Activated CD8-positive, alpha-beta T cell treated with anti-CD3 and anti-CD28 coated beads for 36 hours (primary cell): ENCODE measurements at regions not wholly inside any gene's neighbourhood (a gene's known extent, or its start where the extent isn't known, plus 50 kb on each side); places are given as distances from the start of the nearest gene placed in this dataset.

Experiments
- ATAC-seq: fragments of 200-7000 bp; cut with Tn5 transposase; one replicate; pipeline ENCODE4 v1.10.0; 2021; ENCODE audit warnings: mild to moderate bottlenecking, moderate library complexity
- CTCF ChIA-PET: fragments of 350-600 bp; sonication (Branson Sonifier 250); formaldehyde crosslinking; loops from one replicate; lab custom pipeline; 2021; ENCODE audit warnings: antibody characterized with exemption; lab: Charles Lee
- POLR2A ChIA-PET: fragments of 350-600 bp; sonication (Branson Sonifier 250); formaldehyde crosslinking; loops from one replicate; lab custom pipeline; 2021; ENCODE audit warnings: antibody characterized with exemption; lab: Charles Lee
- DNase-seq: peaks from one replicate; pipeline ENCODE4 v3.0.0-alpha.2; 2020
- H3K27ac Mint-ChIP-seq: one replicate; pipeline ENCODE4 v1.8.0; 2021; ENCODE audit warnings: mild to moderate bottlenecking, mixed read lengths
- H3K27me3 Mint-ChIP-seq: one replicate; pipeline ENCODE4 v1.8.0; 2021; ENCODE audit warnings: mixed read lengths
- H3K36me3 Mint-ChIP-seq: one replicate; pipeline ENCODE4 v1.8.0; 2021; ENCODE audit warnings: low read depth, mixed read lengths
- H3K4me1 Mint-ChIP-seq: one replicate; pipeline ENCODE4 v1.8.0; 2021; ENCODE audit warnings: low read depth, mixed read lengths
- H3K4me3 Mint-ChIP-seq: one replicate; pipeline ENCODE4 v1.8.0; 2021; ENCODE audit warnings: mild to moderate bottlenecking, moderate library complexity, mixed read lengths
- H3K9me3 Mint-ChIP-seq: one replicate; pipeline ENCODE4 v1.8.0; 2021; ENCODE audit warnings: mixed read lengths
- CTCF ChIP-seq: fragments of 200-600 bp; IDR thresholded peaks from one replicate; pipeline ENCODE4 v1.8.0; 2022; ENCODE audit warnings: antibody characterized with exemption, mild to moderate bottlenecking
- intact Hi-C: fragments of 100-400 bp; cut with micrococcal nuclease; formaldehyde crosslinking; loops from one replicate; pipeline ENCODE4 v1.10.0; 2022

DNA sequence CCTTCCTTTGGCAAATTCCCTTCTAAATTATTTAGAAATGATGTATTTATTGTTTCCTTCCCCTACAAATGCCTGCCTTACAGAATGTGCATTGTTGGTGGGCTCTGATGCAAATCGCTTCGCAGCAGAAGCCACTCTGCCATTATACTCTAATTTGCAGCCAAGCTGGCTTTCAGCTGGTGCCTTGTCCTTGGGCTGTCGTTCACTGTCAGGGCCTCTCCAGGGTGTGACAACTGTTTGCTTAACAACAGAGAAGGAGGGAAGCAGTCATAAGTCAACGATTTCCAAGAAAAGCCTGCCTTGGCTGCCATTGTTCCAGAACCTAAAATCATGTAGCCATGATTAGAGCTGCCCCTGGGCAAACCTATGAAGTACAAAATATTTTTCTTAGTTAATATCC is 260.1 kb upstream of the RGMB start:
- intact Hi-C loops, result no loop called here
- no peak for ATAC-seq
- Mint-ChIP-seq H3K27me3 (no peaks in the 10 kb centered on the region), H3K4me1 (no peaks in the 10 kb centered on the region), H3K9me3 (no peaks in the 10 kb centered on the region), H3K27ac (no peak overlapping the region), H3K4me3 (no peak overlapping the region), H3K36me3 (no peaks in the 10 kb centered on the region)
- CTCF ChIA-PET, result interaction anchor here (1.3 kb wide), 1 partner anchor 9 kb away, joined by 3 read pairs; no protein-coding TSS in a partner anchor
- POLR2A ChIA-PET, result no interaction called here
- DNase-seq, result no peak
- no peak for TF ChIP-seq CTCF

- Mint-ChIP-seq H3K36me3 (no peaks in the 10 kb centered on the region), H3K27me3 (no peaks in the 10 kb centered on the region), H3K9me3 (no peaks in the 10 kb centered on the region), H3K4me3 (no peak overlapping the region), H3K27ac (no peak overlapping the region), H3K4me1 (no peaks in the 10 kb centered on the region)
- DNase-seq (no peak), ATAC-seq (no peak)
- TF ChIP-seq CTCF, result no peak
- CTCF ChIA-PET, result interaction anchor here (1.3 kb wide), 1 partner anchor 9 kb away, joined by 3 read pairs; no protein-coding TSS in a partner anchor
- intact Hi-C loops, result no loop called here
- POLR2A ChIA-PET, result no interaction called here
These were observed 259.2 kb upstream of the RGMB start for GRCh38 chr5:98514215-98514614.

GRCh38 chr5:98516701-98517100 is 256.8 kb upstream of the RGMB start:
- CTCF ChIA-PET, result interaction anchor here (1.0 to 1.3 kb wide), 2 partner anchors 10 to 252 kb away, joined by 3 read pairs; no protein-coding TSS in a partner anchor
- H3K27ac Mint-ChIP-seq, result no peak overlapping the region
- ATAC-seq, result no peak
- TF ChIP-seq CTCF, result no peak
- POLR2A ChIA-PET, result no interaction called here
- intact Hi-C loops, result no loop called here
- no peak for DNase-seq
- no peak overlapping the region for H3K4me3 Mint-ChIP-seq
- H3K27me3 Mint-ChIP-seq, result no peaks in the 10 kb centered on the region
- H3K9me3 Mint-ChIP-seq, result no peaks in the 10 kb centered on the region
- H3K4me1 Mint-ChIP-seq, result no peaks in the 10 kb centered on the region
- no peaks in the 10 kb centered on the region for H3K36me3 Mint-ChIP-seq

DNA sequence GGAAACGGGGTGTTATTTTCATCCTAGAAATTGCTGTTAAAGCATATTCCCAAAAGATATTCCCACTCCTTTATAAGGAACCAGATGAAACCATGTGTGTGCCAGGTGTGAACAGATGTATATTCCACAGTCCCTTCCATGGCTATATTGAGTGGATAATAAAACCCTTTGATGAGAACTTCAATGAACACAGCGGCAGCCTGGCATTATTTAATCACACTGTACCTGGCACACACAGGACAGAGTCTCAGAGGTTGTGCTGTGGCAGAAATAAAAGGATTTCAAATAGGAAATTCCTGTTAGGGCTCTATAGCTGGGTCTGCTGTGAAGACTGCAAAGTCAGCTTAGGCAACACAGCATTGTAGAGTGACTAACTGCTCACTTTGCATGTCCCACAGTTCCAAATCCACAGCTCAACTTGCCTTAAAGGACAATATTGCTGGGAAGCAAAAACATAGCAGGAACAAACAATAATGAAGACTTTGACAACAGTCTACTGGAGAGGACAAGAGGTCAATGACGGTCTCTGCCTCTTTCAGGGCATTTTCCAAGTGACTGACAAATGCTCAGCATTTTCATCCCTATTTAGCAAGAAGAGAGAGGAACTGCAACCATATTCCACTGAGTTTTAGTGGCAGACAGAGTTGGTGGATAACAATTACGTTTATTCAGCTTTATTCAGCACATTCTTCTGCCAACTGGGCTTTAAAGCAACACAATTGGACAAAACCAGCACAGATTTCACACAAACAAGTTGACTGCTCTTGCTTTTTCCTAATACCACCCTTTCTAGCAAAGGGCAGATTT is 255.7 kb upstream of the RGMB start:
- intact Hi-C loops, result no loop called here

More for the DNA sequence above, 255.7 kb upstream of the RGMB start:
- no peak overlapping the region for H3K27ac Mint-ChIP-seq
- no peak for TF ChIP-seq CTCF
- POLR2A ChIA-PET, result no interaction called here
- CTCF ChIA-PET, result no interaction called here
- ATAC-seq (no peak), DNase-seq (no peak)
- no peaks in the 10 kb centered on the region for H3K27me3 Mint-ChIP-seq
- H3K4me1 Mint-ChIP-seq, result no peaks in the 10 kb centered on the region
- H3K36me3 Mint-ChIP-seq, result no peaks in the 10 kb centered on the region
- no peak overlapping the region for H3K4me3 Mint-ChIP-seq
- no peaks in the 10 kb centered on the region for H3K9me3 Mint-ChIP-seq
